MCF 10A (cell line): ENCODE measurements at regions not wholly inside any gene's neighbourhood (a gene's known extent, or its start where the extent isn't known, plus 50 kb on each side); places are given as distances from the start of the nearest gene placed in this dataset.

Experiments
- BruUV-seq: library from RNA; stranded (reverse); fragments of 400-500 nt; replicated peaks from 2 replicates; lab custom pipeline; 2021; lab: Mats Ljungman, UMichigan
- CTCF ChIA-PET: fragments of 300-600 bp; sonication (Branson Sonifier 250); formaldehyde crosslinking; extraction: SDS; loops from one replicate; lab custom pipeline; 2021; ENCODE audit warnings: antibody characterized with exemption, inconsistent platforms; lab: Yijun Ruan, JAX
- POLR2A ChIA-PET: fragments of 300-600, 350-650 bp; sonication (Branson Sonifier 250); formaldehyde crosslinking; extraction: SDS; loops from one replicate; lab custom pipeline; 2020; ENCODE audit warnings: antibody characterized with exemption, inconsistent platforms; lab: Yijun Ruan, JAX
- DNase-seq: peaks from one replicate; pipeline ENCODE4 v3.0.0-alpha.2; 2018; ENCODE audit not compliant: unreplicated experiment
- H3K27ac Mint-ChIP-seq: one replicate; pipeline ENCODE4 v1.8.0; 2022; ENCODE audit warnings: mild to moderate bottlenecking, low read depth, mixed read lengths; ENCODE audit not compliant: unreplicated experiment
- H3K27me3 Mint-ChIP-seq: one replicate; pipeline ENCODE4 v1.8.0; 2022; ENCODE audit warnings: mixed read lengths; ENCODE audit not compliant: insufficient read depth, unreplicated experiment
- H3K36me3 Mint-ChIP-seq: one replicate; pipeline ENCODE4 v1.8.0; 2022; ENCODE audit warnings: mild to moderate bottlenecking, moderate library complexity, mixed read lengths; ENCODE audit not compliant: insufficient read depth, unreplicated experiment
- H3K4me1 Mint-ChIP-seq: one replicate; pipeline ENCODE4 v1.8.0; 2022; ENCODE audit warnings: mixed read lengths; ENCODE audit not compliant: insufficient read depth, unreplicated experiment
- H3K4me3 Mint-ChIP-seq: one replicate; pipeline ENCODE4 v1.8.0; 2022; ENCODE audit warnings: mild to moderate bottlenecking, moderate library complexity, mixed read lengths; ENCODE audit not compliant: unreplicated experiment
- H3K9me3 Mint-ChIP-seq: one replicate; pipeline ENCODE4 v1.8.0; 2022; ENCODE audit warnings: mixed read lengths; ENCODE audit not compliant: unreplicated experiment
- CTCF ChIP-seq: fragments of 200-600 bp; IDR thresholded peaks from one replicate; pipeline ENCODE4 v1.8.0; 2022; ENCODE audit warnings: antibody characterized with exemption, mild to moderate bottlenecking; ENCODE audit not compliant: unreplicated experiment
- intact Hi-C: fragments of 100-400 bp; cut with micrococcal nuclease; formaldehyde crosslinking; loops from 2 replicates; pipeline ENCODE4 v1.14.1; 2022

GRCh38 chr4:42331914-42332368 is 65.3 kb upstream of the SHISA3 start:
- peak; percentile 39 for DNase-seq
- no peak overlapping the region for H3K4me3 Mint-ChIP-seq
- ChIA-PET POLR2A (no interaction called here), CTCF (interaction anchor here (2.1 kb wide), 1 partner anchor 39 kb away, joined by 5 read pairs; no protein-coding TSS in a partner anchor)
- no peak overlapping the region for H3K27ac Mint-ChIP-seq
- no peaks in the 10 kb centered on the region for H3K9me3 Mint-ChIP-seq
- no TSS peak for BruUV-seq
- H3K27me3 Mint-ChIP-seq = no peaks in the 10 kb centered on the region
- H3K4me1 Mint-ChIP-seq = no peaks in the 10 kb centered on the region
- no peak for TF ChIP-seq CTCF
- no peaks in the 10 kb centered on the region for H3K36me3 Mint-ChIP-seq
- intact Hi-C loops = no loop called here

- ChIA-PET CTCF (interaction anchor here (1.1 to 1.5 kb wide), 2 partner anchors 30 to 32 kb away, joined by 5 to 7 read pairs; no protein-coding TSS in a partner anchor), POLR2A (interaction anchor here (1.3 kb wide), 1 partner anchor 14 kb away, joined by 3 read pairs; no protein-coding TSS in a partner anchor)
- no peak for TF ChIP-seq CTCF
- H3K27me3 Mint-ChIP-seq = no peaks in the 10 kb centered on the region
- H3K27ac Mint-ChIP-seq = no peak overlapping the region
- intact Hi-C loops = no loop called here
- BruUV-seq = no TSS peak
- no peak for DNase-seq
- H3K9me3 Mint-ChIP-seq = no peaks in the 10 kb centered on the region
- H3K4me1 Mint-ChIP-seq = no peaks in the 10 kb centered on the region
- H3K4me3 Mint-ChIP-seq = no peak overlapping the region
- no peaks in the 10 kb centered on the region for H3K36me3 Mint-ChIP-seq
Measured at GRCh38 chr4:42339935-42340406, 57.3 kb upstream of the SHISA3 start.

GRCh38 chr4:42341518-42342026 is 55.7 kb upstream of the SHISA3 start:
- Mint-ChIP-seq H3K27ac (no peak overlapping the region), H3K9me3 (no peaks in the 10 kb centered on the region), H3K36me3 (no peaks in the 10 kb centered on the region), H3K27me3 (no peaks in the 10 kb centered on the region), H3K4me1 (no peaks in the 10 kb centered on the region), H3K4me3 (no peak overlapping the region)
- POLR2A ChIA-PET = interaction anchor here (1.3 kb wide), 1 partner anchor 13 kb away, joined by 3 read pairs; no protein-coding TSS in a partner anchor
- CTCF ChIA-PET = interaction anchor here (1.1 to 1.5 kb wide), 2 partner anchors 30 to 59 kb away, joined by 4 to 7 read pairs; no protein-coding TSS in a partner anchor
- no TSS peak for BruUV-seq
- intact Hi-C loops = no loop called here
- TF ChIP-seq CTCF = no peak
- DNase-seq = no peak

- no peak overlapping the region for H3K27ac Mint-ChIP-seq
- intact Hi-C loops = no loop called here
Measured at GRCh38 chr4:42342459-42342858, 54.8 kb upstream of the SHISA3 start.

More at GRCh38 chr4:42342459-42342858, 54.8 kb upstream of the SHISA3 start:
- no peaks in the 10 kb centered on the region for H3K27me3 Mint-ChIP-seq
- BruUV-seq = no TSS peak
- no peaks in the 10 kb centered on the region for H3K36me3 Mint-ChIP-seq
- ChIA-PET POLR2A (interaction anchor here (0.7 kb wide), 1 partner anchor 324 kb away, joined by 3 read pairs; no protein-coding TSS in a partner anchor), CTCF (interaction anchor here (0.6 to 1.1 kb wide), 2 partner anchors 60 to 75 kb away, joined by 3 to 4 read pairs; no protein-coding TSS in a partner anchor)
- no peak for DNase-seq
- no peaks in the 10 kb centered on the region for H3K4me1 Mint-ChIP-seq
- H3K4me3 Mint-ChIP-seq = no peak overlapping the region
- no peak for TF ChIP-seq CTCF
- H3K9me3 Mint-ChIP-seq = no peaks in the 10 kb centered on the region
